ENCODE measurements at regions not wholly inside any gene's neighbourhood (a gene's known extent, or its start where the extent isn't known, plus 50 kb on each side); places are given as distances from the start of the nearest gene placed in this dataset.

DNA sequence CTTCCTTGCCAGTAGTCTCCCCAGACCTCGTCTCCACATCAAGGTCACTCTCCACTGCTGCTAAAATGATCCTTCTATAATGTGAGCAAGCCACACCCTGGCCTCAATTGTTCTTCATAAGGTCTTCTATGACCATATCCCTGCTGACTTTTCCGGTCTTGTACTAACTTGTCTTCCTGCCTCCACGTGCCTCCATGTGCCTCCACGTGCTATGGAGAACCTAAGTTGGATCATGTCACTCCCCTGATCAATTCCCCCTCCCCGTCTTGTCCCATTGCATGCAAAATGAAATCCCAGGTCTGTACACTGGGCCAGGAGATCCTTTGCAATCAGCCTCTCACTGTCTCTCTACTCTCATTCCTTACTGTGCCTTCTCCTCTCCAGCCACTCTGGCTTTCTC, 110.6 kb downstream of the TTC8 start:
- TF ChIP-seq, protein P1, sequence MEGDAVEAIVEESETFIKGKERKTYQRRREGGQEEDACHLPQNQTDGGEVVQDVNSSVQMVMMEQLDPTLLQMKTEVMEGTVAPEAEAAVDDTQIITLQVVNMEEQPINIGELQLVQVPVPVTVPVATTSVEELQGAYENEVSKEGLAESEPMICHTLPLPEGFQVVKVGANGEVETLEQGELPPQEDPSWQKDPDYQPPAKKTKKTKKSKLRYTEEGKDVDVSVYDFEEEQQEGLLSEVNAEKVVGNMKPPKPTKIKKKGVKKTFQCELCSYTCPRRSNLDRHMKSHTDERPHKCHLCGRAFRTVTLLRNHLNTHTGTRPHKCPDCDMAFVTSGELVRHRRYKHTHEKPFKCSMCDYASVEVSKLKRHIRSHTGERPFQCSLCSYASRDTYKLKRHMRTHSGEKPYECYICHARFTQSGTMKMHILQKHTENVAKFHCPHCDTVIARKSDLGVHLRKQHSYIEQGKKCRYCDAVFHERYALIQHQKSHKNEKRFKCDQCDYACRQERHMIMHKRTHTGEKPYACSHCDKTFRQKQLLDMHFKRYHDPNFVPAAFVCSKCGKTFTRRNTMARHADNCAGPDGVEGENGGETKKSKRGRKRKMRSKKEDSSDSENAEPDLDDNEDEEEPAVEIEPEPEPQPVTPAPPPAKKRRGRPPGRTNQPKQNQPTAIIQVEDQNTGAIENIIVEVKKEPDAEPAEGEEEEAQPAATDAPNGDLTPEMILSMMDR (IDR thresholded peaks at IDR 0.05): no peak
- TF ChIP-seq POLR2A (IDR thresholded peaks at IDR 0.05): no peak
- TF ChIP-seq EP300 (IDR thresholded peaks at IDR 0.05): no peak

All from ovary (tissue), 3 donors.